Right ventricle myocardium inferior (tissue), 1 donor: ENCODE measurements at regions not wholly inside any gene's neighbourhood (a gene's known extent, or its start where the extent isn't known, plus 50 kb on each side); places are given as distances from the start of the nearest gene placed in this dataset.

Source experiments
- ATAC-seq: fragments of 200-7000 bp; cut with Tn5 transposase; one replicate; pipeline ENCODE4 v1.9.1; 2020; ENCODE audit warnings: mild to moderate bottlenecking, moderate library complexity
- DNase-seq: peaks from one replicate; pipeline ENCODE4 v3.0.0; 2021; ENCODE audit errors: missing footprints
- intact Hi-C: fragments of 100-400 bp; cut with DNase I; formaldehyde crosslinking; loops from one replicate; pipeline ENCODE4 v1.11.0; 2022
- donor health status: DM: no; HTN: yes; CAD: no; lungs with severe emphysema.

DNA sequence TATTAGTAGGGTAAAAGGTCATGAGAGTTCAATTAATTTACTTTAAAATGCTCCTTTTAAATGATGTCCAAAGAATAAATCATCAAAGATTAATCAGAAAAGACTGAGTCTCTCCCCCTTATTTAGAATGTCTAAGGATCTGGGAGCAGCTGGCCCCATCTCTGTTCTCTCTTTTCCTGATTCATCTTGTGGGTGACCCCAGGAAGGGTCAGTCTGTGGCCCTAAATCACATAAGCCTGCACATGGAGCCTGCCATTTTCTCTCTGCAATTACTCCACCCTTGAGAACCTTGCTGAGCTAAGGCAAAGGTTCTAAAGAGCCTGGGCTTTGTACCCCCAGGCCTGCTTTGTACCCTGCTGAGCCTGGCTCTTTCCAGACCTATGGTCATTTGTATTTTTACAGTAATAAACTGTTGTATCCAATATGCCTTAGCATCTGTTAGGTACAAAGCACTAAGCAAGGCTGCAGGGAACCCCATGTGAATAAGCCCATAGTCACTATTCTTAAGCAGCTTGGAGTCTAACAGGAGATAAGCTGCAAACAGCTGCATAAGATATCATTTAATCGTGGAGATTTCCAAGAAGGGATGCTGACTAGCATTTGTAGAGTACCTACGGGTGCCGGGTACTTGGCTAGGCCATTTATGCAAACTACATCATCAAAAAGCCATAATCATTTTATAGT, 431.0 kb upstream of the MARCKS start:
- no peak for DNase-seq
- ATAC-seq = no peak
- intact Hi-C loops = no loop called here

DNA sequence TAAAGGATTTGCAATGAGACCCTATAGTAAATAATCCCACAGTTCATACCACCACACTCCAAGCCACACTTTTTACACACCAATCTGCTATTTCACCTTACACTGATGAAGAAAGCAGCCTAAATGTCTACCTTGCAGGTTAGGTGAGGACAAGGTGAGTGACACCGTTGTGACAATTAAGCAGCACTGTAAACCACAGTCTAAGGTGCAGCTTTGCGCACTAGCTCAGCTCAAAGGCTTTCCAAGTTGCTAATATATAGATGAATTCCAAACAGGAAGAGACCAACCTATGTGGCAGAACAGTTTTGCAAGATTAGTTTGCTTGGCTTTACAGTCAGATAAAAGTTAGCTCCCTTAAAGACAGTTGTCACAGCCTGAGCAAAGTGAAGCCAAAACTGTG, 429.5 kb upstream of the MARCKS start:
- ATAC-seq = no peak
- intact Hi-C loops = no loop called here
- DNase-seq = no peak

DNA sequence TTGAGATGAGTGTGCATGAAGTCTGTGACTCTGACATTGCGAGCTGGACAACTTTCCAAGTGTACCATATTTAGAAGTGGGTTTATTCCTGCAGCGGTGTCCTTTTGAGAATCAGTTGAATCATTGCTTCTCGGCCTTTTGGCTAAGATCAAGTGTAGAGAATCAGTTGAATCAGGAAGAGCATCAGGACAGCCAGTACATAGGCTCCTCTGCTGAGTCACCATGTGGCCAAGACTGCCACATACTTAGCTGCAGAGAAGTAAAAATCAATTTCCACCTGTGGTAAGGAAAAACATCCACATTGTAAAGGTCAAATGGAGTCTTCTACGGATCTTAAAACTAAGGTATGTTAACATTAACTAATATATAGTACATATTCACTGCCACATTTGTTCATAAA, 428.4 kb upstream of the MARCKS start:
- ATAC-seq = no peak
- DNase-seq = no peak
- intact Hi-C loops = no loop called here

- intact Hi-C loops = no loop called here
- ATAC-seq = no peak
Observed at GRCh38 chr6:113432521-113433334, 424.4 kb upstream of the MARCKS start.

DNA sequence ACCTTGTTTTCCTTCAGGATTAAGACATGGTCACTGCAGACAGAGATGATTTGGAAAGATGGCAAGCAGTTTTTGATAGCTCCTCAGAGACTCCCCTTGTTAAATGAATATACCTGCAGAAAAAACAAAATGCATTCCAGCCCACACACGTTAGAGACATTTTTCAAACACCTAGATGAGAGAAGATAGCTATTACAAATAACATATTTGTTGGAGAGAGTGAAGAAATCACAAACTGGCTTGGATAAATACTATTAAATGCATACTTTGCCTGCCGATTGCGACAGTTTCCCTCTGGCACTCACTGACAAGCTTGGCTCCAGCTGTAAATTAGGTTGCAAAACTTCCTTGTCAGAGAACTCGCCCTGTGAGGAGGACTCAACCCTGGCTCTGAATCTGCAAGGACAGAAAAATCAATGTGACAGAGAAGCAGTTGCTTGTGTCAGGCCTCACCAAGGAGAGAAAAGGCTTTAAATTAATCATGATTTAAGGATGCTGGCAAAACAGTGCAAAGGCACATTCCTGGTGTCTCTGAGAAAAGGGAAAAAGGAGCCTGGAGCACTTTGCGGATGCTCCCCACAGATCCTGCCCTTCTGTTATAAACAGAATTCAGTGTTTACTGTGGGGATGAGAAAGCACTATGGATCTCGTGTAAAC, 423.7 kb upstream of the MARCKS start:
- ATAC-seq (peak; percentile 91), DNase-seq (no peak)
- intact Hi-C loops = no loop called here

More at GRCh38 chr6:113432521-113433334, 424.4 kb upstream of the MARCKS start:
- no peak for DNase-seq

DNA sequence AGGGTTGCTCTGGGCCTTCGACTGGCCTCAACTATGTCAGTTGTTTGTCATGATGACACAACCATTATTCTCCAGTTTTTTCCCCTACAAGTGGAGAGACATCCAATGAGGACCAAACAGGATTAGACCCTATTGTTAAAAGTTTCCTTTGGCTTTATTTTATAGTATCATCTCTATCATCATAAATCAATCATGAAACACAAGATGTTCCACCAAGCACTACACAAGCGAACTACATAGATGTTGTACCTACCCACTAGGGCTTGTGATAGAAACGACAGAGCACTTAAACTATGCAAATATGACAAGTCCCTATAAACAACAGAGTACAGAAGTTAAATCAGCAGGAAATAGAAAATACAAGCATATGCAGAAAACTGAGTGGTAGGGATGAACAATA, 422.5 kb upstream of the MARCKS start:
- intact Hi-C loops = no loop called here
- ATAC-seq (no peak), DNase-seq (no peak)

- ATAC-seq = no peak
- intact Hi-C loops = no loop called here
- DNase-seq = no peak
Observed at GRCh38 chr6:113437566-113437965, 419.6 kb upstream of the MARCKS start.

GRCh38 chr6:113439866-113440265, 417.3 kb upstream of the MARCKS start:
- ATAC-seq (no peak), DNase-seq (no peak)
- intact Hi-C loops = no loop called here

- DNase-seq (no peak), ATAC-seq (no peak)
- intact Hi-C loops = no loop called here
Observed at GRCh38 chr6:113442040-113442439, 415.1 kb upstream of the MARCKS start.

- DNase-seq = no peak
- no peak for ATAC-seq
- intact Hi-C loops = no loop called here
Observed at GRCh38 chr6:113445201-113445600, 411.9 kb upstream of the MARCKS start.

DNA sequence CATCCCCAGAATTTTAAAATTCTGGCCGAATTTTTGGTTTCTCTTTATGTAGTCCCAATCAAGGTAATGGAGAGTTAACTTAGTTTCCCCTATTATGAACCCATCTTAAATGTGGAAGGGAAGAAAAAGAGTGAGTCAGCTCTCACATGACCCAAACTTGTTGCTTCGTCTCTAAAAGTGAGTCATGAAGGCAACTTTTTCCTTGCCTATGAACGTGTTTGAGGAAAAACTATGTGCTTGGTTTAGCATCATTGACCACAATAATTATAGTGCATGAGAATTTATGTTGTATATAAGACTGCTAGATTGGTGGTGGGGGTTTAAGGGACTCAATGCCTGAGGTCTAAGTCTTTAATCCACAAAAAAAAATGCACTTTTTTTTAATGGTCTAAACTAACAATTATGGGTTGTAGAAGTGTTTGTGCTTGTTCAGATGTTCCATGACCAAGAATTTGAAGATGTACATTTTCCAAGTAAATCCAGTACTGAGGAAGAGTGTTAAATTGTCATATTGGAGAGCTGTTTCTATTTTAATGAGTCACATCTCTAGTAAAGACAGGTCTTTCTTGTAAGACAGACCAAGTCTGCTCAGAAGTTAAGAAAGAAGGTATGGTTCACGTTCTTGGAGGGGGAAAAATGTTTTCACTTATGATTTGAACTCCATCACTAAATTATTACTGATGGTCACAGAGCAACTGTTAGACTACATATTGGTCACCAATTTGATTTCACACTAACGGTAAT, 409.9 kb upstream of the MARCKS start:
- no peak for ATAC-seq
- DNase-seq = no peak
- intact Hi-C loops = no loop called here

- intact Hi-C loops = no loop called here
- ATAC-seq (no peak), DNase-seq (no peak)
Observed at GRCh38 chr6:113449051-113449450, 408.1 kb upstream of the MARCKS start.

DNA sequence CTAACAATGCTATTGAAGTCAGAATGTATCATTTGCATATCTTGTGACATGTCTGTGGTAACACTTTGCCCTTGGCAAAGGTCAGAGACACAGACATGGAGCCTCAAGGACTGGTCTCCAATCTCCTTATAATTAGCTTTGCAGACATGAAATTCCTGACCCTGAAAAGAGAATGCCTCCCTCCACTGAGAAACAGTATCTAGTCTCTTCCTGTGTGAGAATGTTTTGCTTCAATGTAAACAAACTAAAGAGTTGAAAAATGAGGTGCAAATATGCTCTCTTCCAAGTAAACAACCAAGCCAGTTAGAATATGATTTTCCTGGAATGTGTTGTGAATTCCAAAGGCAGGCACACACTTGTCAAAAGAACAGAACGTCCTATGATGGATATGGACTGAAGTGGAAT, 407.1 kb upstream of the MARCKS start:
- intact Hi-C loops = no loop called here
- no peak for ATAC-seq

DNA sequence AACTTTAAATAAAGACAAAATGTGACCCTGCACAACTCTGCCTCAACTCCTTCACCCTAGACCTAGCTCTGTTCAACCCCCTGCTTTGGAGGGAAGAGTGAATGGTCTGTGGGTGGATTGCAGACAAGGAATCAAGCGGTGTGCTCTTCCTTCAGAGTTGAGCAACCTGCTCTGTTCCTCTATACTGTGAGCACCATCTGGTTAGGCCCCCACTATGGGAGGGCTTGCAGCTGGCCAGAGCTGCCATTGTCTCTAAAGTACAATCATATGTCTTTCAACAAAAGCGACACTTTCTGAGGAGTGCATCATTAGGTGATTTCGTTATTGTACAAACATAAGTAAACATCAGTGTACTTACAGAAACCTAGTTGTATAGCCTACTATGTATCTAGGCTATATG, 406.1 kb upstream of the MARCKS start:
- DNase-seq = no peak
- intact Hi-C loops = no loop called here
- ATAC-seq = no peak

More for the DNA sequence above, 407.1 kb upstream of the MARCKS start:
- no peak for DNase-seq

DNA sequence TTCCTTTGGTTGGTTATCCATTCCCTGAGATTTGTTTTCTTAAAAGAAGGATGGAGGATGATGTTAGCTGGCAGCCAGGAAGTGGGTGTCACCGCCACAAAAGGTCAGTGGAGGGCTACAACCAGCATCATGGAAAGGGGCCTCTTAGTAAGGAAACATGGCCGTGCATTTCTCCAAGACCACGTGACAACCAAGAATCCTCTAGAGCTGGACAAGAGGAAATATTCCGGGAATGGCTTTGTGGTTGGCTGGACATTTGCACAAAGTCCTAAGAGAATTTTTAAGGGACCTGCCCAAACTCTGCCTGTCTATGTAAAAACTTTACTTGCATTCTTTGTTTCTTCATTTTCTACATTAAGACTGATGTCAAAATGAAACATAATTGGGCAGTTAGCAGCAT, 399.9 kb upstream of the MARCKS start:
- intact Hi-C loops = no loop called here
- DNase-seq = no peak
- ATAC-seq = peak; percentile 39

- ATAC-seq = no peak
Observed at GRCh38 chr6:113457751-113458150, 399.4 kb upstream of the MARCKS start.

DNA sequence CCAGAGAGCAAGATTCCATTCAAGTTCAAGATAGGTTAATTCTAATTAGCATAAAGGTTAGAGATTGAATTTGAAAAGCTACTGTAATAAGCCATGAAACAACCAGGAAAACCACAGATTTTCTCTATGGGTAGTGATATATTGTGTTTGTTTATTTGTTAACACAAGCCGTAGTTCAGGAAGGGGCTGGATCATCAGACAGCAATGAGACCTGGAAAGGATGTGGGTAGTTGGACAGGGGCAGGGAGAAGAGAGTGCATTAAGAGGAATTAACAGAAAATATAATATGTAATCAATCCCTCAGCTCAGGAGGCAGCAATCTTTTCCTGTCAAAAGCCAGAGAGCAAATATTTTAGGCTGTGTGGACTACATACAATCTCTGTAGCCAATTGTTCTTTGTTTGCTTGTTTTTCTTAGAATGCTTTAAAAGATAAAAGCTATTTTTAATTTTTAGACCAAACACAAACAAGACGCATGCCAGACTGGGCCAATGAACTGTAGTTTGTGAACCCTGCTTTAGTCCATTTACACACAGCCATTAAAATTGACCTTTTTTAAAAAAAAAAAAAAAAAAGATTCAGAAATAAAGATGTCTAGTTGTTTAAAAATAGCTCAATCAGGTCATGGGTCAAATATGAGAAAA, 398.7 kb upstream of the MARCKS start:
- DNase-seq (no peak), ATAC-seq (no peak)
- intact Hi-C loops = no loop called here

More at GRCh38 chr6:113457751-113458150, 399.4 kb upstream of the MARCKS start:
- no peak for DNase-seq
- intact Hi-C loops = no loop called here

DNA sequence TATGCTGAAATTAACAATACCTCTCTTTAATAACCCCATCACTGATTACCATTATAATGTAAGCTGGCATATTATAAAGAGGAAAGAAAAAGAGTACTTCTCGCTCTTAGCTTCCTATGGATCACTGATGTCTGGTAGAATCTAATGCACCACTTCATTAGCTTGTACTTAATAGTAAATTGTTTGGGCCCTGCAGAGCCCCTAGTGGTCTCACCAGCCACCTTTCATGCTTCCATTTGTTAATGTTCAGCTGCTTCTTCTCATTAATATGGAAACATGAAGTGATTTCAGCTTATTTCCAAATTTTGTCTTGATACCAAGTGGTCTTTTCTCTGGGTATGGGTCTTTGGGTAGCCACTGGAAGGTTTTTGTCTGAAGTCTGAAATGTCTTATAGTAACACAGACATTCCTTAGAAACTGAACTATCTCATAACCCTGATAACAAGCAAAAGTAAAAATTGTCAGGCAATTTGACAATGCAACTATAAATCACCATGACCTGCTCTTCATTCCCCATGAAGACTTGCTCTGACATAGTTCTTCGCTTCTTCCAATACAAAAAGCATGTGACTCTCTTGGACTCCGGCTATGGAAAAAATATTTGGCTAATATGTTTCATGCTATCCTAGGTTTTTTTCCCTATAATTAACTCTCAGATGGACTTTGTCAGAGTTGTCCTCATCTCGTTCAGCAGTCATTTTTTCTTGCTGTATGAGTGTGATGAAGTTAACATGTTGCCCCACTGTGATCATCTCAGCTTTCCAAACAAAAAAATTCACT, 395.8 kb upstream of the MARCKS start:
- ATAC-seq (no peak), DNase-seq (no peak)
- intact Hi-C loops = no loop called here
